ENCODE measurements at regions not wholly inside any gene's neighbourhood (a gene's known extent, or its start where the extent isn't known, plus 50 kb on each side); places are given as distances from the start of the nearest gene placed in this dataset.

DNA sequence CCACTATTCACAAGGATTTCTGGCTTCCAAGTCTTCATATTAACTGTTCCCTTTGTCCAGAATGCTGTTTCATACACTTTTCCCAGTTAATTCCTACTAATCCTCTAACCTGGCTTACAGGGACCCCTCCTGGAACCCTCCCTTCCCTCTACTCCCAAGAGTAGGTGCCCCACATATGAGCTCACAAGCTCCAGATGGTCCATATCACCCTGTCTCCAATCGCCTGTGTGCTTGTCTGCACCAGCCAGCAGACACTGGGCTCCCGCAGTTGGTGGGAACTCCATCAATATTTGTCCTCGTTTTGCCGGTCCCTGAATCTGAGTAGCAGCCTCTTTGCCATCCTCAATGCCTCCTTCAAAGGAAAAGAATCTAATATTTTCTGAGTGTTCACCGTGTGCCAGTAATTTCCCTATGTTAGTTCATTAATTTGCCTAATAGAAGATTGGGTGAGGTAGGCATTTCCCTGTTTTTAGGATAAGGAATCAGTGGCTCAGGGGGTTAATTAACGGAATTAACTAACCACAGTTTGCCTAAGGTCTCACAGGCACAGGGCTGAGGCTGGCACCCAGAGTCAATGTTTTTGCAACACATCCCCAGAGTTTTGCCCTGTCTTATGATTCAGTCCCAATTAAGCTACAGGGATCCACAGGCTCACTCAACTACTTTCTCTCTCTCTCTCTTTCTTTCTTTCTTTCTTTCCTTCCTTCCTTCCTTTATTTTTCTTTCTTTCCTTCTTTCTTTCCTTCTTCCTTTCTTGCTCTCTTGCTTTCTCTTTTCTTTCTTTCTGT lies 141.6 kb upstream of the CYP1B1 start:
- Mint-ChIP-seq H3K9me3 (no peaks in the 10 kb centered on the region), H3K4me3 (no peak overlapping the region), H3K27me3 (peaks cover 11% of the 10 kb centered on the region), H3K27ac (no peak overlapping the region), H3K36me3 (ENCODE audit: low read depth) (no peaks in the 10 kb centered on the region), H3K4me1 (peaks cover 6% of the 10 kb centered on the region)
- ATAC-seq (replicated peaks): no peak

DNA sequence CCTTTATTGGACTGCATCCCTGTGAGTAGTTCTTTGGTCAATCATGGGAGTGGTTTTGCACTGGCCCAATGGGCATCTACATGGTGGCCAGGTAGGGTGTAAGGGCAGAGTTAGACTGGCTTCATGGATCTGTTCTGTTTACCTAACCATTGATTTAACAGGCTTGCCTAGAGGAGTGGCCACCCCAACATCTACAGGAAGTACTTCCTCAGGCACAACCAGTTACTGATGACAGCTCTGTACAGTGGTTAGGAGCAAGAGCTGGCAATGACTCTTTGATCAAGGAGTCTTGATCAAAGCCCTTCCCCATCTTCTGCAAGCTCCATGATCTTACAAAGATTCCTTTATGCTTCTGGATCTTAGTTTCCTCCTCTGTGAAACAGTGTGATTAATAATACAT lies 140.9 kb upstream of the CYP1B1 start:
- Mint-ChIP-seq H3K36me3 (ENCODE audit: low read depth) (no peaks in the 10 kb centered on the region), H3K4me3 (no peak overlapping the region), H3K27ac (no peak overlapping the region), H3K9me3 (no peaks in the 10 kb centered on the region), H3K27me3 (peaks cover 11% of the 10 kb centered on the region), H3K4me1 (peaks cover 6% of the 10 kb centered on the region)
- ATAC-seq (replicated peaks): no peak

DNA sequence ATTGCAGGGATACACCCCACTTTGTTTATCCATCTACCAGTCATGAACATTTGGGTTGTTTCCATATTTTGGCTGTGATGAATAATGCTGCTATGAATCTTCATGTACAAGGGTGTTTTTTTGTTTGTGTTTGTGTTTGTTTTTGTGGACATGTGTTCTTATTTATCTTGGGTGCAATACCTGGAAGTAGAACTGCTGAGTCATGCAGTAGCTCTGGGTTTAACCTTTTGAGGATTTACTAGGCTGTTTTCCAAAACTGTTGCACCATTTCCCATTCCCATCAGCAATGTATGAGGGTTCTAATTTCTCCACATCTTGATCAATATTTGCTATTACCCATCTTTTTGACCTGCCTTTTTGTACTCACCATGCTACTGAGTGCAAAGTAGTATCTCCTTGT lies 140.0 kb upstream of the CYP1B1 start:
- Mint-ChIP-seq H3K4me1 (peaks cover 6% of the 10 kb centered on the region), H3K27ac (no peak overlapping the region), H3K4me3 (no peak overlapping the region), H3K36me3 (ENCODE audit: low read depth) (no peaks in the 10 kb centered on the region), H3K27me3 (peaks cover 11% of the 10 kb centered on the region), H3K9me3 (no peaks in the 10 kb centered on the region)
- no peak for ATAC-seq (replicated peaks)

DNA sequence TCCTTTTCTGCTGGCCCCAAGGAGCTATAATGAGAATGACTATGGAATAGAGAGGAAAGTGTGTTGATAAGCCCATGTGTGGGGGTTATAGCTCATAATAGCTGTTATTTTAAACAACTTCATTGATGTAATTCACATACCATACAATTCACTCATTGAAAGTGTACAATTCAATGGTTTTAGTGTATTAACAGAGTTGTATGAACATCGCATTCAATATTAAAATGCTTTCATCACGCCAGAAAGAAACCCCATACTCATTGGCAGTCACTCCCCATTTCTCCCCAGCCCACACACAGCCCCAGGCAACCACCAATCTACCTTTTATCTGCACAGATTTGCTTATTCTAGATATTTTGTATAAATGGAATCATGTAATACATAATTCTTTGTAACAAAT lies 139.6 kb upstream of the CYP1B1 start:
- no peaks in the 10 kb centered on the region for H3K9me3 Mint-ChIP-seq
- no peak for ATAC-seq (replicated peaks)
- peaks cover 11% of the 10 kb centered on the region for H3K27me3 Mint-ChIP-seq
- no peaks in the 10 kb centered on the region for H3K36me3 Mint-ChIP-seq (ENCODE audit: low read depth)
- H3K4me1 Mint-ChIP-seq: peaks cover 6% of the 10 kb centered on the region
- H3K4me3 Mint-ChIP-seq: no peak overlapping the region
- no peak overlapping the region for H3K27ac Mint-ChIP-seq

DNA sequence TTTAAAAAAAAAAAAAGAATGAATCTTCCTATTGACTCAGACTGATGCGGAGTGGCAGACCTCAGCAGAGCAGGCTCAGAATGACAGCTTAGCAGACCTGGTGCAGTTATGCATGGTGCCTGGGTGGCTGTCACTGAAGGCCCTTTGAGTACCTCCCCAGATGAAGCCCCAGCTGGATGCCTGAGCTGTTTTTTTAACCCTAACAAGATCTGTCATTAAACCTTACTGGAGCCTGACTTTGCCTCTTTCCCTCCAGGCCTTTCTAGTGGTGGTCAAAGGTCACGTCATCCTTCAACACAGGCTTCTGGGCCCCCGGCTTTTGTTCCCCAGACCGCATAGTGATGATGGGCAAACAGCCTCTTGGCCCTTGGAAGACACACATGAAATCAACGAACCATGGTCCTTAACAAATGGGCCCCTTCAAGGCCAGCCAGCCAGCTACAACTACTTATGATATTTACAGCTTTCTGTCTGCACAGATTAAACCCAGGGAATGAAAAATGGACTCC lies 138.3 kb upstream of the CYP1B1 start:
- H3K4me1 Mint-ChIP-seq: peaks cover 6% of the 10 kb centered on the region
- H3K9me3 Mint-ChIP-seq: no peaks in the 10 kb centered on the region
- peak overlapping the region; percentile 84 for H3K27ac Mint-ChIP-seq
- ATAC-seq (replicated peaks): peak; percentile 94
- H3K36me3 Mint-ChIP-seq (ENCODE audit: low read depth): no peaks in the 10 kb centered on the region
- peak overlapping the region; percentile 49 for H3K4me3 Mint-ChIP-seq
- peaks cover 9% of the 10 kb centered on the region for H3K27me3 Mint-ChIP-seq

DNA sequence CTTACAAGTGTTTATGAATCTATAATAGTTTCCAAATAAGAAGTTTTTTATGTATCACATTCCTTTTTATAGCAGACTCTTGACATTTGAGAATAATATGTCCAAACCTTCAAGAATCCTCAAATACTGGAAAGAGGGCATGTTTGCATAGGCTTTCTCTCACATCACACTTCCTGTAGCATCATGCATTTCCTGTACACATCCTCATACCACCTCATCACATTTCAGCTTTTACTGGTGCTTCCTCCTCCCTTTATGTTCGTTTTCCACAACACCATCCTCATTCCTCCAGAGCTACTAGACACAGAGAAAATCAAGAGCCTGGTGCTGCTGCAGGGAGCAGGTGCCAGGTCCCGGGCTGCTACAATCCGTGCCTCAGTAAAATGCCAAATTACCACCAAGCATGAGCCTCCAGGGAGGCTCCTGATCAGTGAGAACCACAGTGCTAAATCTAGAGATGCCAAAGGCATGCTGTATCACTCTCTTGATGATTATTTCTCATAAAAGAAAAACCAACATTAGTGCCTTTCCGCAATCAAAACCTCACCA lies 137.7 kb upstream of the CYP1B1 start:
- peaks cover 6% of the 10 kb centered on the region for H3K4me1 Mint-ChIP-seq
- peak; percentile 46 for ATAC-seq (replicated peaks)
- H3K27ac Mint-ChIP-seq: peak overlapping the region; percentile 84

DNA sequence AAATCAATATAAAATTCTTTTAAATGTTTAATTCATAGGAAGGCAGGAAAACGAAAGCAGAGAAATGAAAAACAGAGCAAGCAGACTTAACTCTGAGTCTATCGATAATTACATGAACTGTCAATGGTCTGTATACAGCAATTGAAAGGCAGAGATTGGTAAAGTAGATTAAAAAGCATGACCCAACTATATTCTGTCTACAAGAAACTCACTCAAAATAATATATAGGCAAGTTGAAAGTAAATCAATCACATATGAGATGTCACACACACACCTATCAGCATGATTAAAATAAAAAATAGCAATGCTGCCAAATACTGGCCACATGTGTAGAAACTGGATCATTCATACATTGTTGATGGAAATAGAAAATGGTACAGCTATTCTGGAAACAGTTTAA lies 136.4 kb upstream of the CYP1B1 start:
- Mint-ChIP-seq H3K27ac (no peak overlapping the region), H3K4me3 (no peak overlapping the region), H3K36me3 (ENCODE audit: low read depth) (no peaks in the 10 kb centered on the region), H3K9me3 (no peaks in the 10 kb centered on the region), H3K27me3 (no peaks in the 10 kb centered on the region), H3K4me1 (peaks cover 6% of the 10 kb centered on the region)
- no peak for ATAC-seq (replicated peaks)

More for the DNA sequence above, 137.7 kb upstream of the CYP1B1 start:
- Mint-ChIP-seq H3K4me3 (peak overlapping the region; percentile 49), H3K36me3 (ENCODE audit: low read depth) (no peaks in the 10 kb centered on the region), H3K9me3 (no peaks in the 10 kb centered on the region), H3K27me3 (peaks cover 5% of the 10 kb centered on the region)

DNA sequence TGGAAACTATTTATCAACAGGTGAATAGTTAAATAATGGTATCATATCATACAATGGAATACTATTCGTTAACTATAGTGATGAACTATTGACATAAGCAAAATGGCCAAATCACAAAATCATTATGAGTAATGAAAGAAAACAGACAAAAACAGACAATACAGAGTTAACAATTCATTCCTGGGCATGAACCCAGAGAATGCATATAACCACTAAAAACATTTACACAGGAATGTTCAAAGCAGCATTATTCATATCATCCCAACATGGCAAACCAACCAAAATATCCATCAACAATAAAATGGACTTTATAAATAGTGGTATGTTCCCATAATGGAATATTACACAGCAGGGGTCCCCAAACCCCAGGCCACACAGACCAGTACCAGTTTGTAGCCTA lies 131.2 kb upstream of the CYP1B1 start:
- no peaks in the 10 kb centered on the region for H3K4me1 Mint-ChIP-seq
- H3K36me3 Mint-ChIP-seq (ENCODE audit: low read depth): no peaks in the 10 kb centered on the region
- no peak for ATAC-seq (replicated peaks)
- peaks cover 16% of the 10 kb centered on the region for H3K27me3 Mint-ChIP-seq
- no peak overlapping the region for H3K27ac Mint-ChIP-seq
- no peaks in the 10 kb centered on the region for H3K9me3 Mint-ChIP-seq
- H3K4me3 Mint-ChIP-seq: no peak overlapping the region

DNA sequence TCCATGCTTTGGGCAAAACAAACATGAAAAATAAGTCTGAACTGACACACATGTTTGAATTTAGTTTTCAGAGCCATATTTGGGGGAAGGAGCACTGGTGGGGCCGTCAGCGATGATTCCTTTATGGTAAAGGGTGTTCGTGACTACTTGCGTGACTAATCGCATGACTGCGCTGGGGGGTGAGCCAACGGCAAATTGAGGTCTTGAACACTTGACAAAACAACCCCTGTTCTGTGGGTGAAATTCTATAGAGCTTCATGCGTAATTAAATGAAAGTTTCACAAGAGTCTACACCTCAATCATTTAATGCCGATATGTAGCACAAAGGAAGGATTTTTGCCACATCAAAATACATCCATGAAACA lies 127.5 kb upstream of the CYP1B1 start:
- no peak for ATAC-seq (replicated peaks)
- Mint-ChIP-seq H3K4me3 (no peak overlapping the region), H3K27me3 (peaks cover 31% of the 10 kb centered on the region), H3K4me1 (no peaks in the 10 kb centered on the region), H3K36me3 (ENCODE audit: low read depth) (no peaks in the 10 kb centered on the region), H3K27ac (no peak overlapping the region), H3K9me3 (no peaks in the 10 kb centered on the region)

DNA sequence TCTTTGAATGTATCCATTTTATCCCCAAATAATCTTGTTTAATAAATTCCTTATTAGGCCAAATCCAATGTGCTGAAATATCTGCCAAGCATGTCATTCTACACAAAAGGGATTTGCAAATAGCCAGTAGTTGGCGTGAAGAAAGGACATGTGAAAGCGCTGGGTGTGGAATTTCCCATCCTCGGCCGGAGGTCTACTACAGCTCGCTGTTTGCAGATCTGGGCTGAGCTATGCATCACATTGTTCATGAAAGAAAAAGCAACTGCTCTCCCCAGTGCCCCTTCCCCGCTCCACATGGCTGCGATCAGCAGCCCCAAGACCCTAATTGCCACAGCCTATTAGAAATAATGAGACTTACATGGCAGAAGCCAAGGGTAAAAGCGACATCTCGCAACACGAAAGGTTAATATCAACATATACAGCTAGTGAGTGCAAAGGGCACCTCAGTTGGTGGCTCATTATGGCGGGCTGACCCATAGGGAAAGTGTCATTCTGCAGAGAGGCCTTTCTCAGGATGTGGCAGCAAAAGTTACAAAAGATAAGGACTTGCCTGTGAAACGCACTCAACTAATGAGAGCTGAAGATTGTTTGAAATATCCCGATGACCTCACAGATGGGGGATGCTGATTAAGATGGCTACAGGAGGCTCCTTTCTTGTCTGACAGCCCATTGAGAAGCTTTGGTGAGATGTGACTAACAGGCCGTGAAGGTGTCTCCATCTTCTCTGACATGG lies 126.9 kb upstream of the CYP1B1 start:
- no peaks in the 10 kb centered on the region for H3K9me3 Mint-ChIP-seq
- no peaks in the 10 kb centered on the region for H3K36me3 Mint-ChIP-seq (ENCODE audit: low read depth)
- ATAC-seq (replicated peaks): no peak
- H3K27ac Mint-ChIP-seq: no peak overlapping the region
- peaks cover 31% of the 10 kb centered on the region for H3K27me3 Mint-ChIP-seq
- H3K4me1 Mint-ChIP-seq: no peaks in the 10 kb centered on the region
- no peak overlapping the region for H3K4me3 Mint-ChIP-seq

DNA sequence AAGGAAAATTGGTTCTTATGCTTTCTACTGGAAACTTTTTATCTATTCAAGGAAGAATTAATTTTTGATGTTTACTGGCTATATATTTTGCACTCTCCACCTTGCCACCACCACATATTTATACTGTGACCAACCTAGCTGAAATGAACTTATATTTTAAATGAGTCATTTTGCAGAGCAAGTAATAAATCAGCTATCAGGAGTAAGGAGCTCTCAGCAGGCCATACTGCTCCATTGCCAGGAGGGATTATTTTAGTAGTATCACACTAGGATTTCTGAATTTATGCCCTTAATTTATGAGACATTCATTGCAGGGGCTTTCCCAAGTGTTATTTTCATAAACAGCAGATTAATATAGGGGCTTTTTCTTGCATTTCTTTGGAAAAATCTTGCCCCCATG lies 125.8 kb upstream of the CYP1B1 start:
- no peak for ATAC-seq (replicated peaks)
- H3K27ac Mint-ChIP-seq: no peak overlapping the region
- H3K4me3 Mint-ChIP-seq: no peak overlapping the region
- H3K36me3 Mint-ChIP-seq (ENCODE audit: low read depth): no peaks in the 10 kb centered on the region
- H3K27me3 Mint-ChIP-seq: peaks cover 28% of the 10 kb centered on the region
- no peaks in the 10 kb centered on the region for H3K9me3 Mint-ChIP-seq
- no peaks in the 10 kb centered on the region for H3K4me1 Mint-ChIP-seq

DNA sequence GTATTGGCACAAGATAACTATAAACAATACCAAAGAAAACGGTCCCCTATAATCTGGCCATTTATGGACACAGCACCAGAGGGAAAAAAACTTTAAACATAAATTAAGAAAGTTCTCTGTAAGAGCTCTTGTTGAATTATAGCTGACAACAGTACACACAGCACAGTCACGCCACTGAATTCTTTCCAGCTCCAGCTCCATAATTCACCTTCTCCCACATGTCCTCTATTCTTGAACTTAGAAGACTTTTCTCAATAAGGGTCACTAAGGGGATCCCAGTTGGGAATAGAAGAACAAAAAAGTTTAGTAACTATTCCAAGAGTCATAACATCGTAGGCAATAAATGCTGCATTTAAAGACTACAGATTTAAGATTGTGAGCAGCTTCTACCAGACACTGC lies 124.6 kb upstream of the CYP1B1 start:
- H3K4me3 Mint-ChIP-seq: no peak overlapping the region
- H3K36me3 Mint-ChIP-seq (ENCODE audit: low read depth): no peaks in the 10 kb centered on the region
- no peaks in the 10 kb centered on the region for H3K4me1 Mint-ChIP-seq
- H3K27me3 Mint-ChIP-seq: peaks cover 30% of the 10 kb centered on the region
- no peak overlapping the region for H3K27ac Mint-ChIP-seq
- ATAC-seq (replicated peaks): no peak
- H3K9me3 Mint-ChIP-seq: no peaks in the 10 kb centered on the region

DNA sequence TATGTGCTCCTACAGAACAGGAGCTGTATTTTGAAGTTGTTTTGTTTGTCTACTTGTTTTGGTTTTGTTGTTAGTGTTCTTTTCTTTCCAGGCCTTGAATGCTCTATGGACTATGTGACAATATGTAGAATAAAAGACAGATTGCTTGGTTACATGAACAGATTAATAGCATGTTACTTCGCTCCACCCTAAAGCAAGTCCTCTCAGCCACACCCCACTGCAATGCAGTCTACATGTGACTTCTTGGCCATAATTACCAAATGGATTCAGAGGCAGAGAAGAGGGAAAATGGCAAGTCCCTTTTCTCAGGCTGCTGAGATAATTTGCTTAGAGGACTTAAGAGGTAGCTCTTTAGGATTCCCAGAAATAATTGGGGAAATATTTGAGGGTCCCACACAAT lies 123.2 kb upstream of the CYP1B1 start:
- Mint-ChIP-seq H3K36me3 (ENCODE audit: low read depth) (no peaks in the 10 kb centered on the region), H3K4me1 (no peaks in the 10 kb centered on the region), H3K4me3 (no peak overlapping the region), H3K27me3 (peaks cover 25% of the 10 kb centered on the region), H3K9me3 (no peaks in the 10 kb centered on the region), H3K27ac (no peak overlapping the region)
- no peak for ATAC-seq (replicated peaks)

DNA sequence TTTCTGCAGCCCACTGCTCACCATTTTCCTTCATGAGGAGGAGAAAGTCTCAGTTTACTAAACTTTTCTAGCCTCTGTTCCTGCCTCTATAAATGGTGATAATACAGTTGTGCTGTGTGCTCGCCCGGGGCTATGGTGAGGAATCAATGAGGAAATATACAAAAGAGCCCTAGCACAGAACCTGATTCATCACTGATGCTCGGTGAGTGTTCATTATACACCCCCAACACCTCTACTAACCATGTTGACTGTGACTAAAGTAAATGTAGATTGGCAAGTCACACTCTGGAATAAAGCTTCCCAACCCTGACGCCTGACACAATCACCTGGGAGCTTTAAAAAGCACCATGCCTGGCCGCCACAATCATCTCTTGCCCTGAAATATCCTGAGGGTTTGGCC lies 118.8 kb upstream of the CYP1B1 start:
- no peaks in the 10 kb centered on the region for H3K36me3 Mint-ChIP-seq (ENCODE audit: low read depth)
- H3K4me1 Mint-ChIP-seq: peaks cover 6% of the 10 kb centered on the region
- no peak for ATAC-seq (replicated peaks)
- no peak overlapping the region for H3K27ac Mint-ChIP-seq
- peaks cover 3% of the 10 kb centered on the region for H3K27me3 Mint-ChIP-seq
- H3K4me3 Mint-ChIP-seq: no peak overlapping the region
- peaks cover 4% of the 10 kb centered on the region for H3K9me3 Mint-ChIP-seq

DNA sequence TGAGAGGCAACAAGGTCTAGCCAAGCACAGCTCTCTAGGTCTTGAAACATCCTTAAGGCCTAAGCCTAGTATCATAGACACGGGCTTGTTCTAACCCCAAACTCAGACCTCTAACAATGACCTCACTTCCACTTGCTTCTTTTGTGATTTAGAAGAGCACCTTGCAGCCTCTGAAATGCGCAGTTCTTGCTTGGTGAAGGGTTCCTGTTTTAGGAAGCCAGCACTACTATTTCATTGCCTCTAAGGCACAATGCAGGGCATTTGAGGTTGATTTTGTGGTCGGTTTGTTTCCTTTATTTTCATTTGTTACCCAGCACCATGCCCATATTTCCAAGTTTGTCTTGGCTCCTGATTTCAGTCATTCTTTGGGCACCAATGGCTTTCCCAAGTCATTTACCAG lies 117.0 kb upstream of the CYP1B1 start:
- peaks cover 2% of the 10 kb centered on the region for H3K27me3 Mint-ChIP-seq
- H3K4me3 Mint-ChIP-seq: no peak overlapping the region
- H3K27ac Mint-ChIP-seq: no peak overlapping the region
- H3K4me1 Mint-ChIP-seq: peaks cover 6% of the 10 kb centered on the region
- H3K36me3 Mint-ChIP-seq (ENCODE audit: low read depth): no peaks in the 10 kb centered on the region
- peaks cover 8% of the 10 kb centered on the region for H3K9me3 Mint-ChIP-seq
- no peak for ATAC-seq (replicated peaks)
